ENCODE measurements at regions not wholly inside any gene's neighbourhood (a gene's known extent, or its start where the extent isn't known, plus 50 kb on each side); places are given as distances from the start of the nearest gene placed in this dataset.

DNA sequence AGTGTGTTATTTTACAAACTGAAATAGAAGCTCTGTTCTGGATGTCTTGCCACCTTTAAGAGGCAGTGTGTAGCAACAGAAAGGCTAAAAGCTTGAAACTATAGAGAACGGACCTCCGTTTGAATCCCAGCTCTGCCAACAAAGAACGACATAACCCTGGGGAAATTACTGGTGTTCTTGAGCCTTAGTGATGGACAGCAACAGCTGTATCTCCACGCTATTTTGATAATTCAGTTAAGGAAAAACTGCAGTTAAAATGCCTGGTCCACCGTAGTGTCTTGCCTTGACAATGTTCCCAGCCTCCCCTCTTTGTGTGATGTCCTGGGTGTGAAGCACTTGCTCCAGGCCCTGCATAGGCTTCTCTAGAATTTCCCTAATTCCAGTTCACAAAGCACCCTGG lies 256.8 kb upstream of the HS3ST1 start:
- Histone ChIP-seq H3K27me3 (no peaks in the 10 kb centered on the region), H3K4me3 (no peak overlapping the region), H3K4me1 (no peaks in the 10 kb centered on the region), H3K9me3 (no peaks in the 10 kb centered on the region), H3K36me3 (no peaks in the 10 kb centered on the region), H3K27ac (no peak overlapping the region)
- 89 to 94% methylated on average over 5 of the region's 5 CpGs for WGBS, 2 donors (ENCODE audit: low coverage in 1 of 2)
- in situ Hi-C loops (cut with MboI; ENCODE audit: low pct_ligation_motif_present in 1 of 4, low pct_unique_long_range_greater_than_20kb in 1 of 4, low sequenced_read_pairs in 3 of 4) = no loop called here
- DNase-seq = no peak
- intact Hi-C loops (cut with DNase I; ENCODE audit: low total_unique reads) = no loop called here
- no peak for TF ChIP-seq EP300 (IDR thresholded peaks at IDR 0.05; ENCODE audit: low read depth)
- TF ChIP-seq POLR2AphosphoS5 (IDR thresholded peaks at IDR 0.05) = no peak
- TF ChIP-seq, protein P1, sequence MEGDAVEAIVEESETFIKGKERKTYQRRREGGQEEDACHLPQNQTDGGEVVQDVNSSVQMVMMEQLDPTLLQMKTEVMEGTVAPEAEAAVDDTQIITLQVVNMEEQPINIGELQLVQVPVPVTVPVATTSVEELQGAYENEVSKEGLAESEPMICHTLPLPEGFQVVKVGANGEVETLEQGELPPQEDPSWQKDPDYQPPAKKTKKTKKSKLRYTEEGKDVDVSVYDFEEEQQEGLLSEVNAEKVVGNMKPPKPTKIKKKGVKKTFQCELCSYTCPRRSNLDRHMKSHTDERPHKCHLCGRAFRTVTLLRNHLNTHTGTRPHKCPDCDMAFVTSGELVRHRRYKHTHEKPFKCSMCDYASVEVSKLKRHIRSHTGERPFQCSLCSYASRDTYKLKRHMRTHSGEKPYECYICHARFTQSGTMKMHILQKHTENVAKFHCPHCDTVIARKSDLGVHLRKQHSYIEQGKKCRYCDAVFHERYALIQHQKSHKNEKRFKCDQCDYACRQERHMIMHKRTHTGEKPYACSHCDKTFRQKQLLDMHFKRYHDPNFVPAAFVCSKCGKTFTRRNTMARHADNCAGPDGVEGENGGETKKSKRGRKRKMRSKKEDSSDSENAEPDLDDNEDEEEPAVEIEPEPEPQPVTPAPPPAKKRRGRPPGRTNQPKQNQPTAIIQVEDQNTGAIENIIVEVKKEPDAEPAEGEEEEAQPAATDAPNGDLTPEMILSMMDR (IDR thresholded peaks at IDR 0.05) = no peak
- no peak for TF ChIP-seq POLR2A (IDR thresholded peaks at IDR 0.05)

DNA sequence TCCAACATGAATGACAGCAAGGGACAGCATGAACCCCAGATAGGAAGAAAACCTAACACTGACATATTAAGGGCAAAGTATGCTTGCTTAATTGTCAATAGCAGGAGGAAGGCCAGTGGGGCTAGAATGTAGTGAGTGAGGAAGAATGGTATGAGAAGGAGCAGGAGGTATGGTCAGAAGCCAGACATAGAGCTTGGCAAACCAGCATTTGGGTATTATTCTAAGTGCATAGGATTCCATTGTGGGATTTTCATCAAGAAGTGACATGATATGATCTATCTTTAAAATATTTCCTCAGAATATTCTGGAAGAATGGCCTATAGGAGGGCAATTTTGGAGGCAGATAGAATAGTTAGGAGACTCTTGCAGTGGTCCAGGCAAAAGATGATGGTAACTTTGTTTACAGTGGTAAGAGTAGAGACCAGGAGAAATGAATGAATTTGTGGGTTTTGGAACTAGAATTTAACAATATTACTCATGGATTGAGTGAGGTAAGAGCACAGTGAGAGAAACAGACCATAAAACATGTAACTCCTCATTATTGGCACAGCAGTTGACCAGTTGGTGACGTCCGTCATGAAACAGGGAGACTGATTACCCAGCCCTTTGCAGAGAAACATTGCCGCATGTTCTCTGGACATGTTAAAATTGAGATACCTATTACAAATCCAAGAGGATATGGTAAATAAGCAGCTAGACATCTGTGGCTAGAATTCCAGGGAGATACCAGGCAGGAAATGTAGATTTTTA lies 246.5 kb upstream of the HS3ST1 start:
- Histone ChIP-seq H3K4me1 (no peaks in the 10 kb centered on the region), H3K9me3 (no peaks in the 10 kb centered on the region), H3K27me3 (no peaks in the 10 kb centered on the region), H3K27ac (no peak overlapping the region), H3K36me3 (no peaks in the 10 kb centered on the region), H3K4me3 (no peak overlapping the region)
- 98 to 100% methylated on average over 3 of the region's 3 CpGs for WGBS, 2 donors (ENCODE audit: low coverage in 1 of 2)
- intact Hi-C loops (cut with DNase I; ENCODE audit: low total_unique reads) = no loop called here
- DNase-seq = no peak
- in situ Hi-C loops (cut with MboI; ENCODE audit: low pct_ligation_motif_present in 1 of 4, low pct_unique_long_range_greater_than_20kb in 1 of 4, low sequenced_read_pairs in 3 of 4) = no loop called here
- TF ChIP-seq EP300 (IDR thresholded peaks at IDR 0.05; ENCODE audit: low read depth) (no peak), POLR2AphosphoS5 (IDR thresholded peaks at IDR 0.05) (no peak)

GRCh38 chr4:11670304-11670703 lies 241.6 kb upstream of the HS3ST1 start:
- Histone ChIP-seq H3K27me3 (no peaks in the 10 kb centered on the region), H3K4me3 (no peak overlapping the region), H3K9me3 (no peaks in the 10 kb centered on the region), H3K36me3 (no peaks in the 10 kb centered on the region), H3K4me1 (no peaks in the 10 kb centered on the region), H3K27ac (no peak overlapping the region)
- no peak for DNase-seq
- TF ChIP-seq, protein P1 (IDR thresholded peaks at IDR 0.05) = no peak
- TF ChIP-seq POLR2AphosphoS5 (IDR thresholded peaks at IDR 0.05) = no peak
- no peak for TF ChIP-seq POLR2A (IDR thresholded peaks at IDR 0.05)
- no peak for TF ChIP-seq EP300 (IDR thresholded peaks at IDR 0.05; ENCODE audit: low read depth)
- in situ Hi-C loops (cut with MboI; ENCODE audit: low pct_ligation_motif_present in 1 of 4, low pct_unique_long_range_greater_than_20kb in 1 of 4, low sequenced_read_pairs in 3 of 4) = loop anchor here in 1 of 4 donors (25.0 kb wide), 1 partner anchor 92 kb away; no protein-coding TSS in a partner anchor
- intact Hi-C loops (cut with DNase I; ENCODE audit: low total_unique reads) = no loop called here

DNA sequence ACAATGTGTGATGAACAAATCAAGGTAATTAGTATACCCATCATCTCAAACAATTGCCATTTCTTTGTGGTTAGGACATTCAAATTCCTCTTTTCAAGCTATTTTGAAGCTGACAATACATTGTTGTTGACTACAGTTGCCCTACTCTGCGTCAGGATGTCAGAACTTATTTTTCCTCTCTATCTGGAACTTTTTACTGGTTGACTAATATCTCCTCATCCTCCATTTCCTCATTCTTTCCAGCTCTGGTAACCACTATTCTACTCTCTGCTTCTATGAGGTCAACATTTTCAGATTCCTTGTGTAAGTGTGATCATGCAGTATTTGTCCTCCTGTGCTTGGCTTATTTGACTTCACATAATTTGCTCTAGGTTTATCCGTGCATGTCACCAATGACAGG lies 240.5 kb upstream of the HS3ST1 start:
- in situ Hi-C loops (cut with MboI; ENCODE audit: low pct_ligation_motif_present in 1 of 4, low pct_unique_long_range_greater_than_20kb in 1 of 4, low sequenced_read_pairs in 3 of 4) = loop anchor here in 1 of 4 donors (25.0 kb wide), 1 partner anchor 93 kb away; no protein-coding TSS in a partner anchor
- Histone ChIP-seq H3K4me3 (no peak overlapping the region), H3K27ac (no peak overlapping the region), H3K36me3 (no peaks in the 10 kb centered on the region), H3K9me3 (no peaks in the 10 kb centered on the region), H3K4me1 (no peaks in the 10 kb centered on the region), H3K27me3 (no peaks in the 10 kb centered on the region)
- intact Hi-C loops (cut with DNase I; ENCODE audit: low total_unique reads) = no loop called here
- WGBS, 2 donors (ENCODE audit: low coverage in 1 of 2) = 86% methylated on average over 1 to 2 of the region's 2 CpGs
- DNase-seq = no peak
- TF ChIP-seq POLR2AphosphoS5 (IDR thresholded peaks at IDR 0.05) = no peak
- TF ChIP-seq POLR2A (IDR thresholded peaks at IDR 0.05) = no peak
- TF ChIP-seq EP300 (IDR thresholded peaks at IDR 0.05; ENCODE audit: low read depth) = no peak
- TF ChIP-seq, protein P1 (IDR thresholded peaks at IDR 0.05) = no peak

Measured in transverse colon (tissue), 4 donors.